Testis (tissue), 2 donors: ENCODE measurements at regions not wholly inside any gene's neighbourhood (a gene's known extent, or its start where the extent isn't known, plus 50 kb on each side); places are given as distances from the start of the nearest gene placed in this dataset.

Experiments
- CTCF ChIP-seq, 3 experiments: fragments of 450-650 bp in 2 of 3; fragments of 200-600 bp in 1 of 3; sonication (generic) in 1 of 3; IDR thresholded peaks; one replicate each; pipeline ENCODE4 v1.5.1; 2016 to 2019; ENCODE audit warnings: antibody characterized with exemption in 3 of 3, mild to moderate bottlenecking in 2 of 3, moderate library complexity in 1 of 3
- POLR2A ChIP-seq: fragments of 450-650 bp; IDR thresholded peaks from one replicate; pipeline ENCODE4 v1.6.1; 2017; ENCODE audit warnings: antibody characterized with exemption, mild to moderate bottlenecking, moderate library complexity

- TF ChIP-seq CTCF (IDR thresholded peaks at IDR 0.05) (no peak), POLR2A (no peak)
Observed at GRCh38 chr18:61714421-61714820, 178.4 kb downstream of the RNF152 start.
